Brain microvascular endothelial cell (primary cell): ENCODE measurements at regions not wholly inside any gene's neighbourhood (a gene's known extent, or its start where the extent isn't known, plus 50 kb on each side); places are given as distances from the start of the nearest gene placed in this dataset.
"Not testable (repeated sequence)": the region's sequence is repeated elsewhere in the genome, so short reads cannot be mapped to it uniquely, and the experiment has no call there.

Source experiments
- DNase-seq: peaks from one replicate; pipeline ENCODE4 v3.0.0-alpha.2; 2020
- H3K27ac ChIP-seq: fragments of 250-450 bp; sonication (Bioruptor Pico); 2 replicates; pipeline ENCODE4 v1.5.1; 2020; ENCODE audit warnings: mild to moderate bottlenecking, moderate library complexity
- H3K27me3 ChIP-seq: fragments of 250-450 bp; sonication (Bioruptor Pico); replicated peaks from 2 replicates; pipeline ENCODE4 v1.5.1; 2020; ENCODE audit warnings: mild to moderate bottlenecking
- H3K36me3 ChIP-seq: fragments of 250-450 bp; sonication (Bioruptor Pico); replicated peaks from 2 replicates; pipeline ENCODE4 v1.5.1; 2020; ENCODE audit warnings: mild to moderate bottlenecking
- H3K4me3 ChIP-seq: 2 replicates; pipeline ENCODE4 v1.5.1; 2011; ENCODE audit warnings: low read depth, mild to moderate bottlenecking, control low read depth, low read length, moderate library complexity
- CTCF ChIP-seq: IDR thresholded peaks from 2 replicates; pipeline ENCODE4 v1.5.1; 2011; ENCODE audit warnings: low read depth, mild to moderate bottlenecking, moderate library complexity, low read length, control low read depth, inconsistent platforms; ENCODE audit errors: missing control alignments
- in situ Hi-C: cut with HindIII; loops from 2 replicates; pipeline ENCODE4 v1.10.0; 2017; ENCODE audit warnings: low sequenced_read_pairs, low pct_ligation_motif_present

DNA sequence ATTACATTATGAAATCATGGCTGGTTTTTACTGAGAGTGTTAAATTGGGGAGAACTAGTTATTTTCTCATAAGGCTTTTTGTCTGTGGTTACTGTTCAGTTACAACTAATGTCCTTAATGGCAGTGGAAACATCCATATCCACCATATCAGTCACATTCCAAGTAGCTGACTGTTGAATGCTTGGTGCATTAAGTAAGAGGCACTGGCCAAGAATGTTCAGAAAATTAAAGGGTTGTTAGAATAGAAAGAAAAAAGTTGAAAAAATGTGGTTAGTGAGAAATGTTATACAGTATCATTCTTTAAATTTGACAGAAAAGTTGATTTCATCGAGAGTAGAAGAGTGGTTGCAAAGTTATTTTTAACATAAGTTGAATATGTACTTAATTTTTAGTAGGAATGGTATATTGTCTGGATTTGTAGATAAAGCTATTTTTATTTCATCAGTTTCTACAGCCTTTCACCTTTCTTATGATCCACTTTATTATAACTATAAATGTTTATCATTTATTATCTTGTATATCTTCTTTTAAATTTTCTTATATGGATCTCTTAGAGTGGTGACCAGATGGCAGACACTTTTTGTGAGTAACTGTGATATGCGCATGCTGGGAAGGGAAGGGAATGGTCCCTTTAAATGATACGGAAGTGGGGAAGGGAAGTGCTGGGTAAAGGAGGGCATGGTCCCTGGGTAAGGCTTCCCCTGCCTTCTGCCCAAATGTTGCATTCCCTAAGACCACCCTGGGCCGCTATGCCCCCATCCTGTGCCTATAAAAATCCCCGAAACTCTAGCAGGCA, 2407.1 kb downstream of the ARAP2 start:
- H3K27ac ChIP-seq = no peak overlapping the region
- DNase-seq = peak; percentile 46
- no peak for TF ChIP-seq CTCF

GRCh38 chr4:33841120-33841519, 2403.2 kb downstream of the ARAP2 start:
- no peak for TF ChIP-seq CTCF
- no peak for DNase-seq
- Histone ChIP-seq H3K36me3 (no peaks in the 10 kb centered on the region), H3K27ac (no peak overlapping the region), H3K4me3 (no peak overlapping the region), H3K27me3 (no peaks in the 10 kb centered on the region)
- in situ Hi-C loops = no loop called here

More for the DNA sequence above, 2407.1 kb downstream of the ARAP2 start:
- H3K36me3 ChIP-seq = no peaks in the 10 kb centered on the region
- H3K4me3 ChIP-seq = no peak overlapping the region
- in situ Hi-C loops = no loop called here
- H3K27me3 ChIP-seq = no peaks in the 10 kb centered on the region

DNA sequence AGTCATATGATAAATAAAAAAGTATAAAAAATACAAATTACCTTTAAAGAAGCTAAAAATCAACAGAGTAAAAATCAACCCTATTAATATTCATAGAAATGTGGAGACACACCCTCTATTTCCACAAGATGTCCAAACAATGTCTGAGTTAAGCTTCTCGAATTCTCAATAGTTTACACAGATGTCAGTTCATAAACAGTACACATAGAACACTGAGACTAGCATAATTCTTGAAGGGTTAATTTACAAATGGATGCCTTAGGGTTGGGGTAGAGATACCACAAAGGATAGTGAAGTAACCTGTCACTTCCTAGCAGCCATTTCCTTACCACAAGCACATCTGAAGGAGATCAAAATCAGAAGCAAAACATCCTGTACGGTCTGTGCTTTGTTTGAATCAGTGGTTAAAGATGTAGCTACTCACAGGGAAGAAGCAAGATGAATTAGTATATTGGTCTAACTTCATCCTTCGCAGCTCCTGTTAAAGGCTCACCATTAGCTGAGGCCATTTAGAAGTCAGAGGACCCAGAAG, 2393.9 kb downstream of the ARAP2 start:
- in situ Hi-C loops = no loop called here
- H3K27me3 ChIP-seq = no peaks in the 10 kb centered on the region
- TF ChIP-seq CTCF = no peak
- no peaks in the 10 kb centered on the region for H3K36me3 ChIP-seq
- H3K4me3 ChIP-seq = no peak overlapping the region
- DNase-seq = no peak
- no peak overlapping the region for H3K27ac ChIP-seq

DNA sequence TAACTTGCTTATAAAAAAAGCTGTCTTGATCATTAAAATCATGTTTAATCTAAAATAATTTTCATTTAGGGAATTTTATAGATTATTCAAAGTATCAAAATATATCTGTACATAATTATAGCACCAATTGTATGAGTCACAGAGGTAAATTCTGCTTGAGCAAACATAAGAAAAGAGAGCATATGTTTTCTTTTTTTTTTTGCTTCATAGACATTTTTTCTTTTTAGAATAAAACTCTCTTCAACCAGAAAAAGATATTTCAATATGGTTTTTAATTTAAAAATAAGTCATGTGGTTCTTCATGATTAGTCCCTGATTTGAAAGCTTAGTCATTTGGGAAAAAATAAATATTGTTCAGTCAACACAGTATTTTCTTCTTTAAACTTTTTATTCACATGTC, 2390.6 kb downstream of the ARAP2 start:
- H3K27me3 ChIP-seq, H3K4me3 ChIP-seq, H3K36me3 ChIP-seq, in situ Hi-C loops, DNase-seq, H3K27ac ChIP-seq: not testable (repeated sequence)

DNA sequence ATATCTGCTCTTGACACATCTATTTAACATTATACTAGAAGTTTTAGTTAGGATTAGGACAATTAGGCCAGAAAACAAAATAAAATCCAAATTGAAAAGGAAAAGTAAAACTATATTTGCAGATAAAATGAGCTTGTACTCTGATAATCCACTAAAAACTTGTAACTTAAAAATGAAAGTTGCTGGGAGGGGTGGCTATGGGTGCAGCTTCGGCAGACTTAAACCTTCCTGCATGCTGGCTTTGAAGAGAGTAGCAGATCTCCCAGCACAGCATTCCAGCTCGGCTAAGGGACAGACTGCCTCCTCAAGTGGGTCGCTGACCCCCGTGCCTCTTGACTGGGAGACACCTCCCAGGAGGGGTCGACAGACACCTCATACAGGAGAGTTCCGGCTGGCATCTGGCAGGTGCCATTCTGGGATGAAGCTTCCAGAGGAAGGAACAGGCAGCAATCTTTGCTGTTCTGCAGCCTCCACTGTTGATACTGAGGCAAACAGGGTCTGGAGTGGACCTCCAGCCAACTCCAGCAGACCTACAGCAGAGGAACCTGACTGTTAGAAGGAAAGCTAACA, 2379.9 kb downstream of the ARAP2 start:
- H3K4me3 ChIP-seq = no peak overlapping the region
- no peak for DNase-seq
- no peaks in the 10 kb centered on the region for H3K36me3 ChIP-seq
- no peaks in the 10 kb centered on the region for H3K27me3 ChIP-seq
- TF ChIP-seq CTCF = no peak
- in situ Hi-C loops = no loop called here
- H3K27ac ChIP-seq = no peak overlapping the region

- H3K27ac ChIP-seq = no peak overlapping the region
- TF ChIP-seq CTCF = no peak
- in situ Hi-C loops = no loop called here
- no peak for DNase-seq
- no peaks in the 10 kb centered on the region for H3K36me3 ChIP-seq
- H3K27me3 ChIP-seq = no peaks in the 10 kb centered on the region
- no peak overlapping the region for H3K4me3 ChIP-seq
Measured at GRCh38 chr4:33873791-33874190, 2370.5 kb downstream of the ARAP2 start.
